CD4-positive, alpha-beta T cell treated with Interleukin-15 for 4 hours (primary cell): ENCODE measurements at regions not wholly inside any gene's neighbourhood (a gene's known extent, or its start where the extent isn't known, plus 50 kb on each side); places are given as distances from the start of the nearest gene placed in this dataset.

ENCODE experiments used
- DNase-seq: peaks from one replicate; pipeline ENCODE4 v3.0.0-alpha.2; 2020; ENCODE audit warnings: low spot score

DNA sequence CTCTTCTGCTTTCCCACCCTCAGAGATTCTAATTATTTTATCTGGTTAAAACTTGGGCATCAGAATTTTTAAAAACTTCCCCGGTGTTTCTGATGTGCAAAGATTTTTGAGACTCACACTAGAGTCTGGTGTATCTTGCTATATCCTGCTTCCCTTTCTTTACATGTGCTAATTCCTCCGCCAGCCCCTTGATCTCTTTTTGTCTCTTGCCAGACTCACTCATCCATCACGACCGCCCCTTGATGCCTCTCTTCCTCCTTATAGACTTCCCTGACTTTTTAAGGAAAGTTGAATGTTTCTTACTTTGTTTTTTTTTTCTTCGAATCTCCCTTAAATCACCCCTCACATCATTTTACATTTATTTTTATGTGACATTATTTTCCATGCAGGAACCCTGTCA is 274.9 kb upstream of the PITX2 start:
- DNase-seq = no peak

DNA sequence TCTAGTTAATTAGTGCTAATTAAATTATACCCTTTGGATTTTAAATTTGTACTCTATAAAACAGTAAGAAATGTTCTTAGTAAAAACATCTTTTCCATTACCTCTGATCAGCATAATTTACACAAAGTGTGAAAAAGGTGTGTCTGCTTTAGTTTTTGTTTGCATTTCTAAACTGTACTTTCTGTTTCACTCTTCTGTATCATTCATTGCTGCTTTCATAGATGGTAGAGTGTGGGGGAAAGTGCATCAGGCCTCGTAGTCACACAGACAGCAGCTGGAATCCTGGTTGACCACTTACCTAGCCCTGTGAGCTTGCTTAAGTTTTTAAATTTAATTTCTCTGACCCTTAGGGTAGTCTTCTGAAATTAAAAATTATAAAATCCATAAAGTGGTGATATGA is 275.4 kb upstream of the PITX2 start:
- no peak for DNase-seq

DNA sequence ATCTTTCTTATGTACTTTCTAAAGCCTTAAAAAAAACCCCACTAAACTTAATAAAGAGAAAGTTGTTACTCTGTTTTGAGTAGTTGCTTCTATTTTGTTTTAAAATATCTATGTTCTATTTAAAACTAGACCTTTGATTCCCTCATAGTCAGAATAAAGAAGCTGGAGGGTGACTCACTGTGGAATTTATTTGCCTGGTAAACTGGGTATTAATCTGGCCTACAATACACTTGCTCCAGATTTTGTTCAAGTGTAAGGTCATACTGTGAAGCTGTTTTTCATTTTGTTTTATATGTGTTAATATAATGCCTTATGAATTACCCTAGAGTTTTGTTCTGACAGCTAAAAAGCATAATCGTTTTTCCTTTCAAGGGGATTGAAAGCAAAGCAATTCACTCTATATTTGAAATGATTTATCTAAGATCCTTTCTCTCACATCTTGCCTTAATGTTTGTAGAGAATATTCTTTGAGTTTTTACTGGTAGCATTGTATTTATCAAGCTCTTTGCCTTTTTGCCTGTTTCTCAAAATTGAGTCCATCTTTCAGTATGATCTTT is 277.4 kb upstream of the PITX2 start:
- no peak for DNase-seq

DNA sequence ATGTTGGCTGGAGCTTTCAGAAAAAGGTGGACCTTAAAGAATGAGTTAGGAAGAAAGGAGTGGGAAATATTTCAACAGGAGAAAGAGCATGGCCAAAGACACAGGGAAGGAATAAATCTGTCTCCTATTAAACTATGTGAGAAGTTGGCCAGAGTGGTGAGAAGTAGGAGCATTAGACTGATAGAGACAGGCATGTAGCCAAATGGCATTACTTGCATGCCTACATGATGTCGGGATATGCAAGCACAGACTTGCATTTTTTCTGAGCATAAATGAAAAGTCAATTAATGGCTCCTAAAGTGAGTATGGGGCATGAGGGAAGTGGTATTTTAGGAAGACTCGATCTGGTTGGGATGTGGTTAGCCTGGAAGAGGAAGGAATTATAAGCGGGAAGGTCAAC is 279.6 kb upstream of the PITX2 start:
- DNase-seq = no peak

DNA sequence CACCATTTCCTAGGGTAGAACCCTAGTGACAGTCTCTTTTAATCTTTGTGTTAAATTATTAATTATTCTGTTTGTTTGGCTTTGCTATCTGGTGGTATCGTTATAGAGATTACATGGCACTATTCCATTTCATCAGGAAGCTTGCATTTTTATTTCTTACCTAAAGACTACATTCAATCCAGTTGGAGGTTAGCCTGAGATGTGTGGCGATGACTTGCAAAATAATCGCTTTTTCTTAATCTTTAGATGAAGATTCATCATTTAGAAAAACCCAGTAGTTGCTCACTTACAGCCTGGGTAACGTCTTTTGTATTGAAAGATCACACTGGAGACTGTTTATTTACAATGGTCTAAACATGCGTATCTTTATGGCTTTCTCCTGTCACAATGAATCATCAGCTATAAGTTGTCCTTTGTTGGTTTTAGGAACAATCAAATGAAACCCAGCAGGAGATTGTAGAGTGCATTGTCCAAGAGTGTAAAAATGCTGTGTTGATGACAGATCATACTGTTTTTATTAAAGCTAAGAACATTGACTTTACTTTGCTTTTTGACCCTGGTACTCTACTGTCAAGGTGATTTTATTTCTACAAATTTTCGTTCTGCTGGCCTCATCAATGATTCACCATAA is 281.7 kb upstream of the PITX2 start:
- no peak for DNase-seq

DNA sequence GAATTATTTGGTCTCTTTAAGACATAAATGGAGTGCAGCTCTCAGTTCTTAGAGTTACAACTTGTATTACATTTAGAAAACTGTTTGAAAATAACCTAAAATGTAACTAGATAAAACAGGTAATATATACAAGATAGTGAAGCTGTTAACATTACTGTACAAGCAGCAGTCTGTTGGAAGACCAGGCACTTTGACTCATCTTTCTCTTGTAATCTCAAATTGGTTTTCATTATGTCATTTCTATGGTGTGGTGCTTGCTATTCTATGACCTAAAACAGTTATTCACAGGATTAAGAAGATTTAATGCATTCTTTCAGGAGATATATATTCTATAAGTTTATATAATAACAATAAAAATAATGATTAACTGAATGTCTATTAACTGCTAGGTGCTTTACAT is 282.5 kb upstream of the PITX2 start:
- no peak for DNase-seq

DNA sequence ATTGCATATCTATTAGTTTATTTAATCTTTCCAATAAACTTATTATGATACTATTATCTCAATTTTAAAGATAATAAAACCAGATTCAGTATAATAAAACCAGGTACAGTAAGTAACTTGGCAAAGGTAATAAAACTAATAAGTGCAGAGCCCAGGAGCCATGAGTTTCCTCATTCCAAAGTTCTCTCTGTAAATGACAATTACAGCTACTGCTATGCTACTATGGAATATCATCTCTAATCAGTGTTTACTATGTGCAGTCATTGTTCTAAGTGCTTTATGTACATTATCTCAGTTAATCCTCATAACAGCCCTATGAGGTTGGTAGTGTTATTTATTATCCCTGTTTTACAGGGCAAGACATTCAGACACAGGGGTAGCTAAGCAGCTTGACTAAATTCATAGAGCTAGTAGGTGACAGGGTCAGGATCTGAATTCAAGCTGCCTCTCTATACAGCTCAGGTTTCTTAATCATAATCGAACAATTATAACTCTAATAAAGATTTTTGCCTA is 285.0 kb upstream of the PITX2 start:
- DNase-seq = no peak

DNA sequence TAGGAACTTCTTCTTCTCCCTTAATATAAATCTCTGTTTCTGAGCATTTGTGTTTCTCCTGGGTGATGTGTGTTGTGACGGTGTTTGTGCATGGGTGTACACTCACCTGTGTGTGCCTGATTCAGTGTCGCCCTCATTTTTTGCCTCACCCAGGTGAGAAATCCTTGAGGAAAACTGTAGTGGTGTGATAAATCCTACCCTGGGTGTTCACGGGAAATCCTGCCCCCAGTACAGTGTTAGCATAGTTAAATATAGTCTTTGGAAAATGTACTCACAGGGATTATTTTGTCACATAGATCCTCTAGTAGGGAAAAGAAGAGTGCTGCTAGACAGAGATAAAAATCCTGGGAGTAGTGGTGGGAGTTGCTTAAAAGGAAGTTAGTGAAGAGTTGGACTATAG is 291.9 kb upstream of the PITX2 start:
- no peak for DNase-seq

DNA sequence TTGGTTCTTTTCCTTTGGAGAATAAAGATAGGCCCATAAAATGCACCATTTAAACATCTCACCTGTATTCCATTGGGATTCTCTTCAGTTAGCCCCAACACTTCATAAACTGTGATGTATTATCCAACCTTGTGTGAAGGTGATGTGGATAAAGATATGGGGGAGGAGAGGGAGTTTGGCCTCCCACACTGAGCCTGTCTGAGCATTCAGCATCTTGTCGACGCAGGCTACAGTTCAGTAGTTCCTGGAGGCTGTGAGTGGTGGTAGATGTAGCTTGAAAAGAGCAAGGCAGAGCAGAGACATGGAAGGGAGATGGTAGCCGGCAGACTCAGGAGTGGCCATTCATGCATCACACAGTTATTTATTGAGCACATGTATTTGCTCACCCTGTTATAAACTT is 292.4 kb upstream of the PITX2 start:
- no peak for DNase-seq

DNA sequence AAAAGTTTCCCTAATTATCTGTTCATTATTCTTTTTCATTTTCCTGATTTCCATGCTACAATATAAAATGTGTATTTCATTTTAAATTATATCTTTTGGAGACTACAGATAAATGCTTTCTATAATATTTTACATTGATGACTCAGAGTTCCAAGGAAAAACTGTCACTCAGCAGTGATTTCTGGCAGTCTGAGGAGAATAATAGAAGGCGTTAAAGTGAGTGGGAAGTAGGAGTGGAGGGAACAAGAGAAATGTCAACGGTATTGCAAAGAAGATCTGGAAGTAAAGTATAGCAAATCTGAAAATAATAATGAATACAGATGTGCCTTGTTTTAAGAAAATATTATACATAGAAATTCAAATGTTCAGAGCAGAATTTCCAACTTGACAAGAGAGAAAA is 293.6 kb upstream of the PITX2 start:
- no peak for DNase-seq

DNA sequence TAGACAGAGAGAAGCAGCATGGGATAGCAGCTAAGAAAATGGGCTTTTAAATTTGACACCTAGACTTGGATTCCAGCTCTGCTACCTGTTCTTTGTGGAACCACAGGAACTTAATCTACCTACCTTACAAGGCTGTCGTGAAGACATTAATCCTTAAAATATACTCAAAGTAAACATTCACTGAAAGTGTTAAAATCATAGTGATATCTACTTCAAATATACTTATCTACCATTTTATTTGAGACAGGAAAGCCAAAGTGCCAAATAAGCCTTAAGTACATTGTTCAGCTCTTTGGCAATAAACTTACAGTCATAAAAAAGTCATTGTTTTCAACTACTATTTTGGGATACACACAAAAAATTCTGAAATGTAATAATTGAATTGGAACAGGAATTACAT is 295.0 kb upstream of the PITX2 start:
- no peak for DNase-seq

DNA sequence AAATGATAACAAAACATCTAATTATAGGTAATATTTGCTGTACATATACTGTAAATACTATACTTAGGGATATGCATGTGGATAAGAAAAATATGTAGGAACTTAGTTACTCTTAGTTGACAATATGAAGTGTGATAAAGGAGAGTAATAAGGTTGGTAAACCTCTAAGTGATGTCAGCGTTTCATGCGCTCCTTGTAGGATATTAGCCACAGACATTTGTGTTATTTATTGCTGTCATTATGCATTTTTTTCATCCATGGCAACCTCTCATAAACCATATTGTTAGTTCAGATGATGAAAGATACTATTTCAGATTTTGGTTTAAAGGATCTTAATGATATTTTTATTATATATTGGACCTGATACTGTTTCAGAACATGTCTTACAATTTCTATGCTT is 298.1 kb upstream of the PITX2 start:
- no peak for DNase-seq

DNA sequence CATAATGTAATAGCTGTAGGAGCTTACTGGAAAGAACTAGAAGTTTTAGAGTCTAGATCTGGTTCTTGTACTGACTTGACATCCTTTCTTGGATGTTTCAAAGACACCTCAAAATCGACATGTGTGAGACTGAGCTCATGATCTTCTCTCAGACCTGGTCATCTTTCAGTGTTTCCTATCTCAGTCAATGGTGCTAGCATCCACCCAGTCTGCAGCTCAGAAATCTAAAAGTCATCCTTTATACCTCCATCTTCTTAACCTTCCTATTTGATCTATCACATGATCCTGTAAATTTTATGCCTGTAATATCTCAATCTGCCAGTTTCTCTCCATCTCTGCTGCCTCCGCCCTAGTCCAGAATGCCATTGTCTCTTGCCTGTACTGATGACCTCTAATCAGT is 301.9 kb upstream of the PITX2 start:
- no peak for DNase-seq

DNA sequence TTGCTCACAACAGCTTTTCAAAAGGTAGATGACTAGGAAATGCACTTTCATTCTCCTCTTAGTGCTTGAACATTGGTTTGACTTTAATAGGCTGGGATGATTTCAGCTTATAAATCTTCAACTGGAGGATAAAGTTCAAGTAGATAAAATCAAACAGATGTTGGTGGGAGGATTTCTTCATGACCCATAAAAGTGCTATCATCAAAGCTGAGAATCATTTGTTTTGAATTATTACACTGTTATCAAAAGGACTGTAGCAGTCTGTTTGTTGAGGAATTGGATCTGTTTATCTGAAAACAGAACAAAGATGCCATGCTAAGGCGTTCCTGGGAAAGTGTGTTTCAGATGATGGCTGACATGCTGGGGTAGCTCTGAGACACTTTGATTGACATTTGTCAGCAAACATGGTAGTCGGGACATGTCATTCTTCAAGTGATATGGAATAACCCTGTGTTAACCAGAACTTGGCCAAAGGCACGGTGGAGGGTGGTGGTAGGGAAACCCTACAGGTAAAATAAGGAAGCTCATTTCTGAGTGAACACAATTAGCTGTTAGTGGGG is 304.0 kb upstream of the PITX2 start:
- DNase-seq = no peak

DNA sequence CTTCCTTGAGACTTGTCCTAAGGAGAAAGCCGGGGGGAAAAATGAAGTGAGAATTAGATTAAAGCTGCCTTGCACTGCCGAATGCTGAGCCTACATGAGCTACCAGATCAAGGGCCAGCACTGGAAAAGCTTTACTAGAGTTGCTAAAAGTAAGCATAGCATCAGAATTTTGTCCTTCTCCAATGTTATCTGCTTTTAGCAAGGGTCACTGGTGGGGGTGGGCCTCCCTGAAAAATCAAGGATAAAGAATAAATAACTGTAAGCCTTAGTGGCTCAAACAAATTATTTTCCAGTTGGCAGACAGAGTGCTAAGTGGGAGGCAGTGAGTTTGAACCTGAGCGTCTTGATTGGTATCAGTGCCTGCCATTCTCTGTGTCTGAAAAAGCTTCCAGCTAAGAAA is 310.5 kb upstream of the PITX2 start:
- no peak for DNase-seq

DNA sequence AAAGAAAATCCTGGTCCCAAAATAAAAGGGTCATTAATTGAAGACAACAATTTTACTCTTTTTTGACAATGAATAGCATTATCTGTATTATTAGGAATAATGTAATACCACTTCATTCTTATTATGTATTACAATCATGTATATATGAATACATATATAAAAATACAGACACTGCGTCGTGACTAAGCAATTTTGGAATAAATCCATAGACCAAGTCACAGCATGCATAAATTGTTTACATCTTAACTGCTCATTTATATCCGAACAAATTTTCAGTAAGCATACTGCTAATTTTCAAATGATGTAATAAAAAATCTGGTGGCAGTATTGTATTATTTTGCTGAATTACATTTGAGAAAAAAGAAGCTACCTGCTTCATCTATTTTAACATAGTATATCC is 321.6 kb upstream of the PITX2 start:
- no peak for DNase-seq

DNA sequence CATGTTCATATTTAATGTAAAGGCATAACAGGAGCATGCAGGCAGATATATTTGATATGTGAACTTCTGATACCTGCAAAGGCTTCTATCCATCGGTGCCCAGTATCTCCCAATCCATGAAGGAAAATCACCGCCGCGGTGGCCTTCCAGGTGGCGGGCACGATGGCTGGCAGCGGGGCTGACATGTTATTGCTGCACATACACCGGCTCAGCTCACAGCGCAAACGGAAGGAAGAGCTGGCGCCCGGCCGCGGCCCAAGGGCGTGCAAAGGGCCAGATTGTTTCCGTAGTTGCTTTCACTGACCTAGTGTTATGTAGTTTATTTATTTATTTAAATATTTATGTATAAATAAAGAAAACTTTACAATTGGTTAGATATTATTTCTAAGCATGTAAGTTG is 322.7 kb upstream of the PITX2 start:
- DNase-seq = no peak

DNA sequence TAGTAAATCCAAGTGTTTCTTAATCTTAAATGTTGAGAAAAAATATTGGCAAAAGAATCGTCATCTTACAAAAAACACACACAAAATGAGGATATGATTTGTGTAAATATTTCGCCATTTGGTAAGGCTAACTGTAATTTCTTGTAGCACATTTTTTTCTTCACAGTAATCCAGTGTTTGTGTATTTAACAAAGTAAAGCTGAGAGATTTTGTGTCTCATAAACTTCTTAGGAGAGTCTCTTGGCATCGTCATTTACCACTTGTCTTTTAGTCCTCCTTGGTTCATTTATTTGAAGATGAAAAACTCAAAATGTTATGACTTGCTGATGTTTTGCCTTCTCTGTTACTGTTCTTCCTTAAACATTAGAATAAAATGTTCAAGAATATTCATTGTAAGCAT is 326.7 kb upstream of the PITX2 start:
- DNase-seq = no peak

DNA sequence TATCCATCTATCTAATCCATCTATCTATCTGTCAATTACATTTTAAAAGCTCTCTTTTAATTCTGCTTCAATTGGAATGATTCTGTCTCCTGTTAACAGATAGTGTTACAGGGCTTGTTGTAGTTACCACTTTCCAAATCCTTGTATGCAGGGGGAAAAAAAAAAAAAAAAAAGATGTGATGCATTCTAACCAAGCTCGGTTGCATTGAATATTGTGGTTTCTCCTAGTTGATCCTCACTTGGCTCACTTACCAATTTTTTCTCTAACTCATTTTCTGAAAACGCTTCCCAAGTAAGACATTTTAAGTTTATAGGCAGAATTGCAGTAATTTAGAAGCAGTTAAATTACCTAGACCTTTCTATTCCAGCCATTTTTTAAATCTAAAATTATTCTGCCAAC is 327.9 kb upstream of the PITX2 start:
- no peak for DNase-seq

DNA sequence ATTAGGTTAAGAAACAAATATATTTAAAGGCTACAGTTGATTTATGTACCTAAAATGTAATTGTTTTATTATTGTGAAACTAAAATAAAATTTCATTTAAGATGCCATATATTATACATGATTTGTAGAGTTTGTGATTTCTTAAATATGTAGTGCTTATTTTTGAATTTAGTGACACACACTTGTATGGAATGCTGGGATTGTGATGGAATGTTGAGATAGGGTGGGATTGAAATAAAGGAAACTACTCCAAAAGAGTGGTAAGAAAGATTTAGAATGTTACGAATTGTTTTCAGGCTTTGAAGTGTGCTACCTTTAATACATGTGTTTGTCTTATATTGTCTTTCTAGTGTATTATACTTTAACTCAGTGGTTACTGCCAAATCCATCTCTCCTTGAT is 330.3 kb upstream of the PITX2 start:
- DNase-seq = no peak

DNA sequence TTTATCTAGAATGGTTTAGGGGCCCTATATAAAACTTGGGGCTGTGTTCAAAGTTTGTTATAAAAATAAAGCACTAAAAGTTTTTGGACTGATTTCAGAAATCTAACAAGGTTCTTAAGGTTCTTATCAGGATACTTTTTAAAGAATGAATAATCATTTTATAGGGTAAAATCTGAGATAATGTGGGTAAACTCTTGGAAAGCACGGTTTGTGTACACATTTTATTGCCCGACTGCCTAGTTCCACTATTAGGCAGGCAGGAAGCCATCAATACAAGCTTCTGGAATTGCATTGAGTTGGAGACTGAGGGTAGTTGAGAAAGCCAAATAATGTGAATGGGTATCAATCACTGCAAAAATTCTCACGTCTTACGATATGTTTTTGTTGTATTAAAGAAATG is 331.0 kb upstream of the PITX2 start:
- no peak for DNase-seq

DNA sequence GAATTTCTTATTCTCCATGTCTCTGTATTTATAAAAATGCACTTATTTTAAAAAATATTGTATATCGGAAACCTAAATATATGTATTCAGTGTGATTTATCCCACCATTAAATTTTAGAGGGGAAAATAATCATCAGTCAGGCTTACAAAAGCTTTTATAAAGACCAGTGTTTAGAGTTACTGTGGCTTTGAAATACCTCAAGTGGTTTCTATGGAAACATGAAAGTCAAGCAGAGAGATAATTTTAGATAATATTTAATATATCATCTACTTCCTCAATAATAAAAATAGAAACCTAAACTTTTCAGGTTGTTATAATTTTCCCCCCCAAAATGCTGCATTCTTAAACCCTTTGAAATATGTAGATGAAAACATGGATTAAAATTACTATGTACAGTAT is 332.9 kb upstream of the PITX2 start:
- DNase-seq = no peak

DNA sequence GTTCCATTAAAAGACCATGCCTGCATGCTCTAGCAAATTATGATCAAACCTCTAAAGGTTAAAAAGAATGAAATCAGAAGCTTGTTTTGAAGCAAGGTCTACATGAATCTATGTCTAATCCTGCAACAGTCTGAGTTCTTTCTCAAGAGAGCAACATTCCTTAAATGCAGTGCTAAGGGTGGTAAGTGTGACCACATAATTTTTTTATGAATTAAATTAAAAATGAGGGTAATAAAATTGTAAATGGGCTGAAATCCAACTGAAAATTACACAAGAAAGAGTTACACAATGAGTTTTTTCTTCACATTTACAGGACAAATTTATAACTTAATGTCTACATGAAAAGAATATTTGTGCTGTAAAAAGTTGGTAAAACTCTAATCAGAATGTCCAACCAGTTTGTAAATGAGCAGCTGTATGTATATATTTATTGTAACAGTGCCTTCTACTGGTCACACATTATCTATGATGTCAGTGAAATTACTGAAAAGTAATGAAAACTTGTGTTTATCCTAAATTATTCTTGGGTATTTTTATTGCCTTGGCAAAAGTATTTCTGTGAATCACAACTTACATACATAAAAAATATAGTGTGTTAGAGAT is 336.3 kb upstream of the PITX2 start:
- no peak for DNase-seq

DNA sequence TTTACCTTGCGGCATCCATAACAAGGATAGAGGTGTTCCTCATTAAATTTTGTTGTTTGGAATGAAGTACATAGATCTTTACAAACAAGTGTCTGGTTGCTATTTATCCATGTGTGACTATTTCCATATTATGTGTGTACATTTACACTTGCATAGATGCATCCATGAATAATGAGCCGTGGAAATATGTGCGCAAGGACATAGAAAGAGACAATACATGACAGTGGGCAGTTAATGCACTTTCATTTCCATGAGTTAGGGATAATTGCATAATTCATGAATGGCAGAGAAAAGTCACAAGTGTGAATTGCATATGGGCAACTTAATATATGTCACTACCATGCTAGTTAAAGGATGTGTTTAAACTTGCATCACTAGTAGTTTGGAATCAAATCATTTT is 338.2 kb upstream of the PITX2 start:
- no peak for DNase-seq
